ENCODE measurements at regions not wholly inside any gene's neighbourhood (a gene's known extent, or its start where the extent isn't known, plus 50 kb on each side); places are given as distances from the start of the nearest gene placed in this dataset.

DNA sequence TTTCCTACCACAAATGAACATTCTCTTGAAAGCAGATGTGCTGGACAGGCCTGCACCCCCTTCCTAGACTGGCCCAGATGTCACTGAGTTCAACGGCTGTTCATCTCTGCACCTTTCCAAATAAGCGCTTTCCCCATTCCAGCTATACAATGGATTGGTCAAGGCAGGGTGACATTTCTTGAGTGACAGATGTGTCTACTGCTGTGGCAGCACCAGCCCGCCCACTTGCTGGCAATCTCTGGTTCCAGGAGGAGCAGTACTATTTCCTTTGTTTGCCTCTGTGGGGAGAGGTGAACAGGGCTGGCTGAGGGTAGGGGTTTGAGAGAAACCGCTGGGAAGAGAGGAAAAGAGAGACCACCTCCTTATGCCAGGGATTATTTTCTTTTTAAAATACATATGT lies 269.5 kb upstream of the POU3F3 start:
- no peak overlapping the region for H2AFZ ChIP-seq (ENCODE audit: low read length)
- no peak overlapping the region for H3K4me3 ChIP-seq (replicated peaks in 1 of 3; ENCODE audit: insufficient read depth in 1 of 3, low read depth in 2 of 3, low read length in 3 of 3)
- BruUV-seq (replicated peaks): no TSS peak
- peaks cover 0 to 13% of the 10 kb centered on the region in 2 experiments; a peak in 3 of 5 replicates for H3K27me3 ChIP-seq (ENCODE audit: control insufficient read depth in 1 of 2, insufficient read depth in 2 of 2, low read length in 2 of 2)
- ChIA-PET POLR2A (no interaction called here), CTCF (ENCODE audit: low intra/inter-chr PET ratio, low total read pairs) (no interaction called here)
- no peaks in the 10 kb centered on the region for H3K4me1 ChIP-seq (ENCODE audit: insufficient read depth, low read length)
- H3K9ac ChIP-seq (ENCODE audit: insufficient read depth, low read depth, low read length): no peak overlapping the region
- no peak for FAIRE-seq
- intact Hi-C loops (cut with micrococcal nuclease; ENCODE audit: unreplicated experiment) (no loop called here), in situ Hi-C loops (cut with HindIII; ENCODE audit: extremely low pct_ligation_motif_present, low pct_unique_long_range_greater_than_20kb) (no loop called here)
- no peak overlapping the region for H3K27ac ChIP-seq (ENCODE audit: extremely low read length, insufficient read depth, low read length)
- no peaks in the 10 kb centered on the region for H3K9me3 ChIP-seq (ENCODE audit: low read length)
- no peaks in the 10 kb centered on the region for H3K79me2 ChIP-seq (ENCODE audit: insufficient read depth, low read length)
- ATAC-seq: no peak
- DNase-seq (ENCODE audit: low spot score): no peak
- 48% methylated on average over 4 of the region's 4 CpGs for WGBS (ENCODE audit: low lambda C conversion rate)
- H3K4me2 ChIP-seq (ENCODE audit: low read depth, low read length): no peak overlapping the region
- no peaks in the 10 kb centered on the region for H3K36me3 ChIP-seq (replicated peaks in 1 of 2; ENCODE audit: control insufficient read depth in 1 of 2, insufficient read depth in 2 of 2, low read length in 2 of 2)
- no peaks in the 10 kb centered on the region for H4K20me1 ChIP-seq (ENCODE audit: insufficient read depth, low read length)
- TF ChIP-seq IRF2 (CRISPR knock-in tag; IDR thresholded peaks at IDR 0.05) (no peak), ZNF766 (CRISPR knock-in tag; IDR thresholded peaks at IDR 0.05; ENCODE audit: borderline replicate concordance) (no peak), ZC3H4 (CRISPR knock-in tag; IDR thresholded peaks at IDR 0.05; ENCODE audit: borderline replicate concordance) (no peak), NFE2L1 (CRISPR knock-in tag; IDR thresholded peaks at IDR 0.05; ENCODE audit: borderline replicate concordance) (no peak), ZBTB1 (CRISPR knock-in tag; IDR thresholded peaks at IDR 0.05; ENCODE audit: borderline replicate concordance) (no peak)
- TF ChIP-seq, protein P1, sequence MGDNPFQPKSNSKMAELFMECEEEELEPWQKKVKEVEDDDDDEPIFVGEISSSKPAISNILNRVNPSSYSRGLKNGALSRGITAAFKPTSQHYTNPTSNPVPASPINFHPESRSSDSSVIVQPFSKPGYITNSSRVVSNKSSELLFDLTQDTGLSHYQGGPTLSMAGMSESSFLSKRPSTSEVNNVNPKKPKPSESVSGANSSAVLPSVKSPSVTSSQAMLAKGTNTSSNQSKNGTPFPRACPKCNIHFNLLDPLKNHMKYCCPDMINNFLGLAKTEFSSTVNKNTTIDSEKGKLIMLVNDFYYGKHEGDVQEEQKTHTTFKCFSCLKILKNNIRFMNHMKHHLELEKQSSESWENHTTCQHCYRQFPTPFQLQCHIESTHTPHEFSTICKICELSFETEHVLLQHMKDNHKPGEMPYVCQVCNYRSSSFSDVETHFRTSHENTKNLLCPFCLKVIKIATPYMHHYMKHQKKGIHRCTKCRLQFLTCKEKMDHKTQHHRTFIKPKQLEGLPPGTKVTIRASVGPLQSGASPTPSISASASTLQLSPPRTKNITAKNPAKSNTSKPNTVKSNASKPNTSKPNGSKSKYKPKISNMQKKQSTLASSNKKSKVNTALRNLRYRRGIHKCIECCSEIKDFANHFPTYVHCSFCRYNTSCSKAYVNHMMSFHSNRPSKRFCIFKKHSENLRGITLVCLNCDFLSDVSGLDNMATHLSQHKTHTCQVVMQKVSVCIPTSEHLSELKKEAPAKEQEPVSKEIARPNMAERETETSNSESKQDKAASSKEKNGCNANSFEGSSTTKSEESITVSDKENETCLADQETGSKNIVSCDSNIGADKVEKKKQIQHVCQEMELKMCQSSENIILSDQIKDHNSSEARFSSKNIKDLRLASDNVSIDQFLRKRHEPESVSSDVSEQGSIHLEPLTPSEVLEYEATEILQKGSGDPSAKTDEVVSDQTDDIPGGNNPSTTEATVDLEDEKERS (CRISPR knock-in tag; IDR thresholded peaks at IDR 0.05): no peak

DNA sequence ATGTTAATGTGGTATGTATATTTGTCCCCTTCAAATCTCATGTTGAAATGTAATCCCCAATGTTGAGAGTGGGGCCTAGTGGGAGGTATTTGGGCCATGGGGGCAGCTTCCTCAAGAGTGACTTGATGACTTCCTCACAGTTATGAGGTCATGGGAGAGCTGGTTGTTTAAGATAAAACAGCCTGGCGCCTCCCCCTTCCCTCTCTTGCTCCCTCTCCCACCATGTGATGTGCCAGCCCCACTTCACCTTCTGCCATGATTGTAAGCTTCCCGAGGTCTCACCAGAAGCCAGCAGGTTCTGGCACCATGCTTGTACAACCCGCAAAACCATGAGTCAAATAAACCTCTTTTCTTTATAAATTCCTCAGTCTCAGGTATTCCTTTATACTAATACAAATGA lies 258.3 kb upstream of the POU3F3 start:
- ChIA-PET POLR2A (no interaction called here), CTCF (ENCODE audit: low intra/inter-chr PET ratio, low total read pairs) (no interaction called here)
- no TSS peak for BruUV-seq (replicated peaks)
- FAIRE-seq: no peak
- H2AFZ ChIP-seq (ENCODE audit: low read length): no peak overlapping the region
- in situ Hi-C loops (cut with HindIII; ENCODE audit: extremely low pct_ligation_motif_present, low pct_unique_long_range_greater_than_20kb) (no loop called here), intact Hi-C loops (cut with micrococcal nuclease; ENCODE audit: unreplicated experiment) (no loop called here)
- no peak for DNase-seq (ENCODE audit: low spot score)
- no peak overlapping the region for H3K4me2 ChIP-seq (ENCODE audit: low read depth, low read length)
- no peaks in the 10 kb centered on the region for H3K27me3 ChIP-seq (ENCODE audit: control insufficient read depth in 1 of 2, insufficient read depth in 2 of 2, low read length in 2 of 2)
- no peaks in the 10 kb centered on the region for H3K4me1 ChIP-seq (ENCODE audit: insufficient read depth, low read length)
- H3K27ac ChIP-seq (ENCODE audit: extremely low read length, insufficient read depth, low read length): no peak overlapping the region
- no peak overlapping the region for H3K9ac ChIP-seq (ENCODE audit: insufficient read depth, low read depth, low read length)
- no peak overlapping the region for H3K4me3 ChIP-seq (replicated peaks in 1 of 3; ENCODE audit: insufficient read depth in 1 of 3, low read depth in 2 of 3, low read length in 3 of 3)
- H3K36me3 ChIP-seq (replicated peaks in 1 of 2; ENCODE audit: control insufficient read depth in 1 of 2, insufficient read depth in 2 of 2, low read length in 2 of 2): no peaks in the 10 kb centered on the region
- H3K79me2 ChIP-seq (ENCODE audit: insufficient read depth, low read length): no peaks in the 10 kb centered on the region
- no peak for ATAC-seq
- WGBS (ENCODE audit: low lambda C conversion rate): 20% methylated on average over 3 of the region's 3 CpGs
- 0 out of 2 replicates have a peak, but pooled peaks cover 5% of the 10 kb centered on the region for H3K9me3 ChIP-seq (ENCODE audit: low read length)
- no peaks in the 10 kb centered on the region for H4K20me1 ChIP-seq (ENCODE audit: insufficient read depth, low read length)
- TF ChIP-seq NFE2L1 (CRISPR knock-in tag; IDR thresholded peaks at IDR 0.05; ENCODE audit: borderline replicate concordance) (no peak), ZNF44 (CRISPR knock-in tag; IDR thresholded peaks at IDR 0.05) (no peak), KDM1A (CRISPR knock-in tag; IDR thresholded peaks at IDR 0.05) (no peak)
- TF ChIP-seq, protein P2, sequence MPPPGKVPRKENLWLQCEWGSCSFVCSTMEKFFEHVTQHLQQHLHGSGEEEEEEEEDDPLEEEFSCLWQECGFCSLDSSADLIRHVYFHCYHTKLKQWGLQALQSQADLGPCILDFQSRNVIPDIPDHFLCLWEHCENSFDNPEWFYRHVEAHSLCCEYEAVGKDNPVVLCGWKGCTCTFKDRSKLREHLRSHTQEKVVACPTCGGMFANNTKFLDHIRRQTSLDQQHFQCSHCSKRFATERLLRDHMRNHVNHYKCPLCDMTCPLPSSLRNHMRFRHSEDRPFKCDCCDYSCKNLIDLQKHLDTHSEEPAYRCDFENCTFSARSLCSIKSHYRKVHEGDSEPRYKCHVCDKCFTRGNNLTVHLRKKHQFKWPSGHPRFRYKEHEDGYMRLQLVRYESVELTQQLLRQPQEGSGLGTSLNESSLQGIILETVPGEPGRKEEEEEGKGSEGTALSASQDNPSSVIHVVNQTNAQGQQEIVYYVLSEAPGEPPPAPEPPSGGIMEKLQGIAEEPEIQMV (CRISPR knock-in tag; IDR thresholded peaks at IDR 0.05; ENCODE audit: low read depth): no peak
- TF ChIP-seq, protein P3, sequence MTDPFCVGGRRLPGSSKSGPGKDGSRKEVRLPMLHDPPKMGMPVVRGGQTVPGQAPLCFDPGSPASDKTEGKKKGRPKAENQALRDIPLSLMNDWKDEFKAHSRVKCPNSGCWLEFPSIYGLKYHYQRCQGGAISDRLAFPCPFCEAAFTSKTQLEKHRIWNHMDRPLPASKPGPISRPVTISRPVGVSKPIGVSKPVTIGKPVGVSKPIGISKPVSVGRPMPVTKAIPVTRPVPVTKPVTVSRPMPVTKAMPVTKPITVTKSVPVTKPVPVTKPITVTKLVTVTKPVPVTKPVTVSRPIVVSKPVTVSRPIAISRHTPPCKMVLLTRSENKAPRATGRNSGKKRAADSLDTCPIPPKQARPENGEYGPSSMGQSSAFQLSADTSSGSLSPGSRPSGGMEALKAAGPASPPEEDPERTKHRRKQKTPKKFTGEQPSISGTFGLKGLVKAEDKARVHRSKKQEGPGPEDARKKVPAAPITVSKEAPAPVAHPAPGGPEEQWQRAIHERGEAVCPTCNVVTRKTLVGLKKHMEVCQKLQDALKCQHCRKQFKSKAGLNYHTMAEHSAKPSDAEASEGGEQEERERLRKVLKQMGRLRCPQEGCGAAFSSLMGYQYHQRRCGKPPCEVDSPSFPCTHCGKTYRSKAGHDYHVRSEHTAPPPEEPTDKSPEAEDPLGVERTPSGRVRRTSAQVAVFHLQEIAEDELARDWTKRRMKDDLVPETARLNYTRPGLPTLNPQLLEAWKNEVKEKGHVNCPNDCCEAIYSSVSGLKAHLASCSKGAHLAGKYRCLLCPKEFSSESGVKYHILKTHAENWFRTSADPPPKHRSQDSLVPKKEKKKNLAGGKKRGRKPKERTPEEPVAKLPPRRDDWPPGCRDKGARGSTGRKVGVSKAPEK (CRISPR knock-in tag; IDR thresholded peaks at IDR 0.05; ENCODE audit: borderline replicate concordance): no peak

Measured in HepG2 (cell line).